ENCODE measurements at regions not wholly inside any gene's neighbourhood (a gene's known extent, or its start where the extent isn't known, plus 50 kb on each side); places are given as distances from the start of the nearest gene placed in this dataset.

DNA sequence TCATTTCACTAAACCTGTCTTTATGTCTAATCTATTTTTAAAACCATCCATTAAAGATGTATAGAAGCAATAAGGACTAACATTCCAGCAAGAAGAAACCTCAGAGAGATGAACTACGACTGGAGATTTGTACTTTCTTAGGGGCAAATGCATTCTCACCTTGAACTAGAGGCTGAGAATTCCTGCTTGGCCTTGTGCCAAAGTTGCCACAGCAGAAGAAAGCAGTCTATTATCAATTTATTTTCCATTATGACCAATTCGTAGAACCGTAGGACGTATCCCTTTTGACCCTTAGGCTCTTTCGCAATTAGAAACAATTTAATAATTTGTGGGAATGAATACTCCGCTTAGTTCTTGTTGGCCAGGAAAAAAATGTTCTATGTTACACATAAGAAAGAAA is 1647.4 kb upstream of the CDH9 start:
- TF ChIP-seq, protein P1, sequence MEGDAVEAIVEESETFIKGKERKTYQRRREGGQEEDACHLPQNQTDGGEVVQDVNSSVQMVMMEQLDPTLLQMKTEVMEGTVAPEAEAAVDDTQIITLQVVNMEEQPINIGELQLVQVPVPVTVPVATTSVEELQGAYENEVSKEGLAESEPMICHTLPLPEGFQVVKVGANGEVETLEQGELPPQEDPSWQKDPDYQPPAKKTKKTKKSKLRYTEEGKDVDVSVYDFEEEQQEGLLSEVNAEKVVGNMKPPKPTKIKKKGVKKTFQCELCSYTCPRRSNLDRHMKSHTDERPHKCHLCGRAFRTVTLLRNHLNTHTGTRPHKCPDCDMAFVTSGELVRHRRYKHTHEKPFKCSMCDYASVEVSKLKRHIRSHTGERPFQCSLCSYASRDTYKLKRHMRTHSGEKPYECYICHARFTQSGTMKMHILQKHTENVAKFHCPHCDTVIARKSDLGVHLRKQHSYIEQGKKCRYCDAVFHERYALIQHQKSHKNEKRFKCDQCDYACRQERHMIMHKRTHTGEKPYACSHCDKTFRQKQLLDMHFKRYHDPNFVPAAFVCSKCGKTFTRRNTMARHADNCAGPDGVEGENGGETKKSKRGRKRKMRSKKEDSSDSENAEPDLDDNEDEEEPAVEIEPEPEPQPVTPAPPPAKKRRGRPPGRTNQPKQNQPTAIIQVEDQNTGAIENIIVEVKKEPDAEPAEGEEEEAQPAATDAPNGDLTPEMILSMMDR (IDR thresholded peaks at IDR 0.05; ENCODE audit: low read depth, low read length), result no peak
- no peak for TF ChIP-seq MYC (IDR thresholded peaks at IDR 0.05; ENCODE audit: low read depth, low read length)
